ENCODE measurements at regions not wholly inside any gene's neighbourhood (a gene's known extent, or its start where the extent isn't known, plus 50 kb on each side); places are given as distances from the start of the nearest gene placed in this dataset.
"Not testable (repeated sequence)": the region's sequence is repeated elsewhere in the genome, so short reads cannot be mapped to it uniquely, and the experiment has no call there.

DNA sequence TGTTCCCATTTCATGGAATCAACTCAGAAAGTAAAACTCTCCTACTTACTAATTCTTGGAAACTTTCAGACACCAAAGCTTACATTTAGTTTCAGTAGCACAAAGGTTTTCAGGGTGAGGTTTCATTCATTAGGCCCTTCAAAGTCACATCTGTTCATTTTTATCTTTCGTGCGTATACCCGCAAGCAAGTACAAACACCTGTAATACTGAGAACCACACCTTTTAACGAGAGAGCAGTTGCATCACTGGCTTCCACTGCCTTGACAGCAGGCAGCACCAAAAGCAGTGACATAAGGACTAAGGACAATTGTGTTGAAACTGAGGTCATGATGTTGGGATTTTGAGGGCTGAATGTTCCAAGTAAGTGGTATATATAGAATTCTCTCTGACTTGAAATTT lies 60.5 kb downstream of the GOLGA6L22 start:
- DNase-seq; H3K9ac ChIP-seq; H4K20me1 ChIP-seq (ENCODE audit: insufficient read depth); H3K9me3 ChIP-seq (ENCODE audit: low read depth); H3K36me3 ChIP-seq (ENCODE audit: low read depth); H3K79me2 ChIP-seq (ENCODE audit: insufficient read depth); H3K4me2 ChIP-seq (ENCODE audit: unreplicated experiment); in situ Hi-C loops (cut with MboI); H3K4me3 ChIP-seq; H3F3A ChIP-seq (ENCODE audit: insufficient read depth); H3K9me2 ChIP-seq (ENCODE audit: insufficient read depth); H3K4me1 ChIP-seq (ENCODE audit: insufficient read depth); H3K27me3 ChIP-seq (replicated peaks; ENCODE audit: insufficient read depth); H2AFZ ChIP-seq; H3K27ac ChIP-seq: not testable (repeated sequence)
- no CpG with 5 or more reads among the region's 4 CpGs for WGBS, 2 experiments (ENCODE audit: low coverage in 1 of 2, low lambda C conversion rate in 2 of 2, missing lambda C conversion rate in 2 of 2)

DNA sequence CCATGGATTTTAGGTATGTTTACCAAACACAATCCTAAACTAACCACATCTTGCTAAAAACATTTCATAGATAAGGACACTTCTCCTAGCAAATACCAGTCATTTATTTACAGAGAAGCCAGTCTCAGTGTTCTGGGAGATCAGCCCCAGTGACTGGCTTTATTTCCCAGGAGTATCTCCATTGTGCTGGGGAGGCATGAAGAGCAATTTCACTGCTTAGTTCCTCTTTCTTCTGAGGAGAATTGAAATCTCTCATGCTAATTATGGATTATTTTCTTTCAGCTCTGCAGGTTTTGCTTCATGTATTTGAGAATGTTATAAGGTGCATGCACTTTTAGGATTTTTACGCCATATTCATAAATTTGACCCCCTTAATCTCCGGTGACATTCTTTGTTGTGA lies 67.8 kb downstream of the GOLGA6L22 start:
- H3K4me1 ChIP-seq (ENCODE audit: insufficient read depth); H3K27ac ChIP-seq; H3K4me2 ChIP-seq (ENCODE audit: unreplicated experiment); H4K20me1 ChIP-seq (ENCODE audit: insufficient read depth); H3K9me2 ChIP-seq (ENCODE audit: insufficient read depth); in situ Hi-C loops (cut with MboI); H3K9me3 ChIP-seq (ENCODE audit: low read depth); H3K4me3 ChIP-seq; H3K36me3 ChIP-seq (ENCODE audit: low read depth); H3K27me3 ChIP-seq (replicated peaks; ENCODE audit: insufficient read depth); DNase-seq; H2AFZ ChIP-seq; H3K9ac ChIP-seq; H3F3A ChIP-seq (ENCODE audit: insufficient read depth); H3K79me2 ChIP-seq (ENCODE audit: insufficient read depth): not testable (repeated sequence)
- WGBS, 2 experiments (ENCODE audit: low coverage in 1 of 2, low lambda C conversion rate in 2 of 2, missing lambda C conversion rate in 2 of 2), result no CpG with 5 or more reads among the region's 2 CpGs

DNA sequence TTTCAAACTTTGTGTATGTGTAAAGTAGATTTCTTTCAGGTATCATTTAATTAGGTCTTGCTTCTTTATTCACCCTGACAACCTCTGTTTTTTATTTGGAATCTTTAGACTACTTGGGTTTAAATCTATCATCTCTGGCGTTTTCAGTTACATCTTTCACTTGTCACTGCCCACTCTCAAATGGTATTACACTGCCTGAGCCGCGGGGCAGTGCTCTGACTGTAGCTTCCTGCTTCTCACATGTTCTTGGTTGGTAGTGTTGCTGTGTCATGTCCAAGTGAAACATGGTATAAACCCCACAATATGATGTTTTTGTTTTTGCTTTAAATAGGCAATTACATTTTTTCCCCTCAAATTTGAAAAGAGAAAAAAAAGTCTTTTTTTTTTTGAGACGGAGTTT lies 68.3 kb downstream of the GOLGA6L22 start:
- in situ Hi-C loops (cut with MboI); H3K79me2 ChIP-seq (ENCODE audit: insufficient read depth); H3K9me3 ChIP-seq (ENCODE audit: low read depth); H3K4me1 ChIP-seq (ENCODE audit: insufficient read depth); H3K4me3 ChIP-seq; H4K20me1 ChIP-seq (ENCODE audit: insufficient read depth); H3K4me2 ChIP-seq (ENCODE audit: unreplicated experiment); H3K36me3 ChIP-seq (ENCODE audit: low read depth); DNase-seq; H3K9me2 ChIP-seq (ENCODE audit: insufficient read depth); H3K9ac ChIP-seq; H2AFZ ChIP-seq; H3K27me3 ChIP-seq (replicated peaks; ENCODE audit: insufficient read depth); H3F3A ChIP-seq (ENCODE audit: insufficient read depth); H3K27ac ChIP-seq: not testable (repeated sequence)
- 65% methylated on average over 3 of the region's 4 CpGs for WGBS, 2 experiments (ENCODE audit: low coverage in 1 of 2, low lambda C conversion rate in 2 of 2, missing lambda C conversion rate in 2 of 2)

DNA sequence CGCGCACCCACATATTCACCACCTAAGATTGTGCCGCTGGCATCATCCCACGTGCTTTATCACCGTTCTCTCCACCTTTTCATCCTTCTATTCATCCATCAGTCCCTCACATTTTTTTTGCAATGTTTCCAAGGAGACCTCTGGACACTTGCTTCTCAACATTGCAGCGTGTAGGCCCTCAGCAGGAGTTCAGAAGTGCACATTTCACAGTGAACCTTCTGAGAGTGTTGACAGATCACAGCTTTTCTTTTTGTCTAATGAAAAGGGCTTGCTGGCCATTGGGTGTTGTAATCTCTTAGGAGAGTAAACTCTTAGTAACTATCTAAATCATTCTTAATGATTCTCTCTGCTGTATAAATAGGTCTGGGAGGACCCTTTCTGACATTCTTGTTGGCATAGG lies 70.5 kb downstream of the GOLGA6L22 start:
- H3K4me2 ChIP-seq (ENCODE audit: unreplicated experiment); H2AFZ ChIP-seq; DNase-seq; H3K9me2 ChIP-seq (ENCODE audit: insufficient read depth); H3K9ac ChIP-seq; H4K20me1 ChIP-seq (ENCODE audit: insufficient read depth); H3K4me3 ChIP-seq; H3K4me1 ChIP-seq (ENCODE audit: insufficient read depth); H3F3A ChIP-seq (ENCODE audit: insufficient read depth); H3K79me2 ChIP-seq (ENCODE audit: insufficient read depth); H3K36me3 ChIP-seq (ENCODE audit: low read depth); H3K9me3 ChIP-seq (ENCODE audit: low read depth); H3K27ac ChIP-seq; H3K27me3 ChIP-seq (replicated peaks; ENCODE audit: insufficient read depth); in situ Hi-C loops (cut with MboI): not testable (repeated sequence)
- WGBS, 2 experiments (ENCODE audit: low coverage in 1 of 2, low lambda C conversion rate in 2 of 2, missing lambda C conversion rate in 2 of 2), result no CpG with 5 or more reads among the region's 6 CpGs

DNA sequence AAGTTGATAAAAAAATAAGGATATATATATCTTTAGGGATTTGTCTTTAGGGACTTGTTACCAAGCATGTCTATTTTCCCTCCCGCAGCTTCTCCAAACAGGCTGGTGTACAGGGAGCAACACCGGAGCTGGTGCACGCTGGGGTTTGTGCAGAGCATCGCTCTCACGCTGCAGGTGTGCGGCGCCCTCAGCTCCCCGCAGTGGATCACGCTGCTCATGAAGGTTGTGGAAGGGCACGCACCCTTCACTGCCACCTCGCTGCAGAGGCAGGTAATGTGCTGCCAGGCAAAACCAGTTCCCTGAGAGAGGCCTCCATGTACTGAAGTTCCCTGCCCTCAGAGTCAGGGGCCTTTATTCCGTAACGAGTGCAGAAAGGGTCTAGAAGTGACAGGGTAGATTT lies 101.0 kb downstream of the GOLGA6L22 start:
- H4K20me1 ChIP-seq (ENCODE audit: insufficient read depth); H3K4me1 ChIP-seq (ENCODE audit: insufficient read depth); H3K36me3 ChIP-seq (ENCODE audit: low read depth); H3K27ac ChIP-seq; H2AFZ ChIP-seq; H3K4me3 ChIP-seq; H3K9me2 ChIP-seq (ENCODE audit: insufficient read depth); in situ Hi-C loops (cut with MboI); H3K9ac ChIP-seq; H3F3A ChIP-seq (ENCODE audit: insufficient read depth); DNase-seq; H3K27me3 ChIP-seq (replicated peaks; ENCODE audit: insufficient read depth); H3K79me2 ChIP-seq (ENCODE audit: insufficient read depth); H3K9me3 ChIP-seq (ENCODE audit: low read depth); H3K4me2 ChIP-seq (ENCODE audit: unreplicated experiment): not testable (repeated sequence)
- 86 to 100% methylated on average over 8 to 11 of the region's 13 CpGs for WGBS, 2 experiments (ENCODE audit: low coverage in 1 of 2, low lambda C conversion rate in 2 of 2, missing lambda C conversion rate in 2 of 2)

DNA sequence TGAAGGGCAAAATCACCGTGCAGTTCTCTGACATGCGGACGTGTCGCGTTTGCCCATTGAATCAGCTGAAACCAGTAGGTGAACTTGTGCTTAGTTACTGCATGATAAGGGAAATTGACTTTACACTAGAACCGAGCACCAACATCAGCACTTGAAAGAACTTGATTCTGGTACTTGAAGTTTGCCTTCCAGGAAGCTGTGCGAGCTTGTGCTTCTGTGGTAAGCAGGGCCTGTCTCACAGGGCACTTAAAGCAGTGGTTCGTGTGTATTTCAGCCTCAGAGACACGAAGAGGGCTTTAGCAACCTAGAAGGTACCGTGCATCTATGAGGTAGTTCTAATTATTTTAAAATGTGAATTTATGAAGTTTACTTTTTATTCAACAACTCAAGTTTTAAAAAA lies 103.0 kb downstream of the GOLGA6L22 start:
- in situ Hi-C loops (cut with MboI), result not testable (repeated sequence)
- 88 to 97% methylated on average over 3 to 5 of the region's 10 CpGs for WGBS, 2 experiments (ENCODE audit: low coverage in 1 of 2, low lambda C conversion rate in 2 of 2, missing lambda C conversion rate in 2 of 2)

DNA sequence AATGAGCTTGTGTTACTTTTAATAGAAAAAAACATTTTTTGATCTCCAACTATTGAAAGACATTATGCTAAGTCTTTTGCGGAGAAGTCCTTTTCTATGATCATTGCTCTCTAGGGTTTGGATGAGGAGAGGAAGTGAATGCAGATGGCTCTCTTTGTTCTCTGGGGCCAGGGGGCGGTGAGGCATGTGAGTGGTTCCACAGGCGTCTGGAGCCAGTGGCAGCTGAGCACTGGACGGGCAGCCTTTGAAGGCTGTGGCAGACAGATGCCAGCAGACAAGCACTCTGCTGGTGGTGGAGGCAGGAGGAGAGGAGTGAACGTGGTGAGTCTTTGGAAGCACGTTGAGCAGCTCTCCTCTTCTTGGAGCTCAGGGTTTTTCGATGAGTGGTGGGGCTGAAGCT lies 107.8 kb downstream of the GOLGA6L22 start:
- no CpG with 5 or more reads among the region's 7 CpGs for WGBS, 2 experiments (ENCODE audit: low coverage in 1 of 2, low lambda C conversion rate in 2 of 2, missing lambda C conversion rate in 2 of 2)
- H3F3A ChIP-seq (ENCODE audit: insufficient read depth); DNase-seq; H3K4me2 ChIP-seq (ENCODE audit: unreplicated experiment); H3K27ac ChIP-seq; H3K4me1 ChIP-seq (ENCODE audit: insufficient read depth); H3K4me3 ChIP-seq; H3K9me2 ChIP-seq (ENCODE audit: insufficient read depth); H3K27me3 ChIP-seq (replicated peaks; ENCODE audit: insufficient read depth); H3K9ac ChIP-seq; H3K36me3 ChIP-seq (ENCODE audit: low read depth); H4K20me1 ChIP-seq (ENCODE audit: insufficient read depth); H3K9me3 ChIP-seq (ENCODE audit: low read depth); in situ Hi-C loops (cut with MboI); H2AFZ ChIP-seq; H3K79me2 ChIP-seq (ENCODE audit: insufficient read depth): not testable (repeated sequence)

More for the DNA sequence above, 103.0 kb downstream of the GOLGA6L22 start:
- DNase-seq; H2AFZ ChIP-seq; H3K27ac ChIP-seq; H3F3A ChIP-seq (ENCODE audit: insufficient read depth); H3K79me2 ChIP-seq (ENCODE audit: insufficient read depth); H4K20me1 ChIP-seq (ENCODE audit: insufficient read depth); H3K4me3 ChIP-seq; H3K4me1 ChIP-seq (ENCODE audit: insufficient read depth); H3K9ac ChIP-seq; H3K27me3 ChIP-seq (replicated peaks; ENCODE audit: insufficient read depth); H3K36me3 ChIP-seq (ENCODE audit: low read depth); H3K9me3 ChIP-seq (ENCODE audit: low read depth); H3K9me2 ChIP-seq (ENCODE audit: insufficient read depth); H3K4me2 ChIP-seq (ENCODE audit: unreplicated experiment): not testable (repeated sequence)

DNA sequence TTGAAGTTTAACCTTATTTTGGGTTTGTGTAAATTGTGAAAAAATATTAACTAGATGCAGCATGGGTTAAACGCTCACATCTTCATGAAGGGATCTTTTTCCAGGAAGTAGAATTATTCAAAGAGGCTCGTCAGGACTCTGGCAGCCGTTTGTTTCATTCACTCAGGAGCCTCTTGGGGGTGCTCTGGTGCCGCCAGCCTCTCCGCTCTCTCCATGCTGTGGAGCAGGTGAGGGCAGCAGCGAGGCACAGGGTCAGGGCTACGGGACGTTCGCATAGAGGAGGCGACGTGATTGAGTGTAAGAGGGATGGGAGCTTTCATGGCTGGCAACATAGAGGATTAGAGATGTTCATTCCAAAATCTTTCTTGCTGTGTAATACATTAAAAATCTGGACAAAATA lies 110.8 kb downstream of the GOLGA6L22 start:
- H2AFZ ChIP-seq, DNase-seq: not testable (repeated sequence)
- 53% methylated on average over 3 of the region's 11 CpGs; no CpG with 5 or more reads in 1 of the 2 experiments for WGBS, 2 experiments (ENCODE audit: low coverage in 1 of 2, low lambda C conversion rate in 2 of 2, missing lambda C conversion rate in 2 of 2)

More for the DNA sequence above, 110.8 kb downstream of the GOLGA6L22 start:
- H3K9ac ChIP-seq; H3K36me3 ChIP-seq (ENCODE audit: low read depth); H3K27me3 ChIP-seq (replicated peaks; ENCODE audit: insufficient read depth); H4K20me1 ChIP-seq (ENCODE audit: insufficient read depth); H3K79me2 ChIP-seq (ENCODE audit: insufficient read depth); H3K4me2 ChIP-seq (ENCODE audit: unreplicated experiment); H3K27ac ChIP-seq; H3K9me2 ChIP-seq (ENCODE audit: insufficient read depth); H3F3A ChIP-seq (ENCODE audit: insufficient read depth); H3K9me3 ChIP-seq (ENCODE audit: low read depth); H3K4me3 ChIP-seq; H3K4me1 ChIP-seq (ENCODE audit: insufficient read depth); in situ Hi-C loops (cut with MboI): not testable (repeated sequence)
